HG03571 (cell line): ENCODE measurements at regions not wholly inside any gene's neighbourhood (a gene's known extent, or its start where the extent isn't known, plus 50 kb on each side); places are given as distances from the start of the nearest gene placed in this dataset.
"Not testable (repeated sequence)": the region's sequence is repeated elsewhere in the genome, so short reads cannot be mapped to it uniquely, and the experiment has no call there.

ENCODE experiments used
- ATAC-seq: cut with Tn5 transposase; IDR thresholded peaks from one replicate; pipeline ENCODE4 v1.9.1; 2021; ENCODE audit not compliant: unreplicated experiment

- ATAC-seq: no peak
Measured at GRCh38 chr6:134585517-134585873, 267.6 kb upstream of the SGK1 start.

GRCh38 chr6:134584847-134585516 is 267.1 kb upstream of the SGK1 start:
- ATAC-seq: no peak

GRCh38 chr6:134577998-134578397 is 260.1 kb upstream of the SGK1 start:
- no peak for ATAC-seq

GRCh38 chr6:134575221-134575620 is 257.3 kb upstream of the SGK1 start:
- no peak for ATAC-seq

GRCh38 chr6:134574491-134574890 is 256.6 kb upstream of the SGK1 start:
- ATAC-seq: no peak

GRCh38 chr6:134569996-134570395 is 252.1 kb upstream of the SGK1 start:
- ATAC-seq: not testable (repeated sequence)

GRCh38 chr6:134564705-134565104 is 246.8 kb upstream of the SGK1 start:
- no peak for ATAC-seq

GRCh38 chr6:134560019-134560418 is 242.1 kb upstream of the SGK1 start:
- ATAC-seq: no peak

- no peak for ATAC-seq
Measured at GRCh38 chr6:134557509-134557908, 239.6 kb upstream of the SGK1 start.

- ATAC-seq: no peak
Measured at GRCh38 chr6:134555672-134556071, 237.8 kb upstream of the SGK1 start.

- ATAC-seq: no peak
Measured at GRCh38 chr6:134553936-134554335, 236.0 kb upstream of the SGK1 start.

- ATAC-seq: no peak
Measured at GRCh38 chr6:134551245-134551960, 233.5 kb upstream of the SGK1 start.

- ATAC-seq: no peak
Measured at GRCh38 chr6:134550604-134551003, 232.7 kb upstream of the SGK1 start.

GRCh38 chr6:134549854-134550253 is 231.9 kb upstream of the SGK1 start:
- ATAC-seq: no peak

- ATAC-seq: no peak
Measured at GRCh38 chr6:134546962-134547645, 229.2 kb upstream of the SGK1 start.

- no peak for ATAC-seq
Measured at GRCh38 chr6:134544737-134545136, 226.8 kb upstream of the SGK1 start.

GRCh38 chr6:134543128-134543527 is 225.2 kb upstream of the SGK1 start:
- ATAC-seq: no peak

GRCh38 chr6:134541001-134541400 is 223.1 kb upstream of the SGK1 start:
- ATAC-seq: no peak

- no peak for ATAC-seq
Measured at GRCh38 chr6:134539865-134540323, 222.0 kb upstream of the SGK1 start.

- ATAC-seq: not testable (repeated sequence)
Measured at GRCh38 chr6:134537765-134538164, 219.9 kb upstream of the SGK1 start.

- no peak for ATAC-seq
Measured at GRCh38 chr6:134537146-134537555, 219.2 kb upstream of the SGK1 start.

- ATAC-seq: no peak
Measured at GRCh38 chr6:134535831-134536230, 217.9 kb upstream of the SGK1 start.
